ENCODE measurements at regions not wholly inside any gene's neighbourhood (a gene's known extent, or its start where the extent isn't known, plus 50 kb on each side); places are given as distances from the start of the nearest gene placed in this dataset.

DNA sequence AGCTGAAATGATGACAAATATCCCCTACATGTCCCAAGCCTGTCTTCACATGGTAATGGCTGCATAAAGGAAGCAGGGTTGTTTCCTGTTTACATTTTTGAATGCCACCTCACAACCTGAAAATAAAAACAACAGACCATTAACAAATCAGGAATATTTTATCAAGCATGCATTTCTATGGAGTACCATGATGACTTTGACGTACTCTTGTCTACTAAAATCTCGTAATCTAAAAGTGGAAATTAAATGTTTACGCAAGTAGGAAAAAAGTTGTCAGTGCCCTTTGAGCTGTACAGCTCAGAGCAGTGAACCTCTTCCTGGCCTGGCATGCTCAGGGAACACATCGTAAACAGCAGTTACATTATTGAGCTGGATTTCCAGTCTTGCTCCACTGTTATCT lies 194.1 kb downstream of the INHBA start:
- H3K27me3 ChIP-seq (ENCODE audit: control insufficient read depth, insufficient read depth, low read length): no peaks in the 10 kb centered on the region
- H3K9ac ChIP-seq (ENCODE audit: low read depth, low read length): no peak overlapping the region
- H3K4me1 ChIP-seq (ENCODE audit: control insufficient read depth, insufficient read depth, low read length): no peaks in the 10 kb centered on the region
- no peaks in the 10 kb centered on the region for H3K36me3 ChIP-seq (ENCODE audit: control insufficient read depth, insufficient read depth, low read length)
- H3K4me3 ChIP-seq (ENCODE audit: low read depth, low read length): no peak overlapping the region
- no peaks in the 10 kb centered on the region for H3K9me3 ChIP-seq (ENCODE audit: control insufficient read depth, insufficient read depth, low read length)

GRCh38 chr7:41507686-41508268 lies 195.1 kb downstream of the INHBA start:
- Histone ChIP-seq H3K4me3 (ENCODE audit: low read depth, low read length) (no peak overlapping the region), H3K36me3 (ENCODE audit: control insufficient read depth, insufficient read depth, low read length) (no peaks in the 10 kb centered on the region), H3K4me1 (ENCODE audit: control insufficient read depth, insufficient read depth, low read length) (no peaks in the 10 kb centered on the region), H3K9me3 (ENCODE audit: control insufficient read depth, insufficient read depth, low read length) (no peaks in the 10 kb centered on the region), H3K27me3 (ENCODE audit: control insufficient read depth, insufficient read depth, low read length) (no peaks in the 10 kb centered on the region), H3K9ac (ENCODE audit: low read depth, low read length) (no peak overlapping the region)

GRCh38 chr7:41504214-41504980 lies 198.5 kb downstream of the INHBA start:
- no peaks in the 10 kb centered on the region for H3K9me3 ChIP-seq (ENCODE audit: control insufficient read depth, insufficient read depth, low read length)
- no peak overlapping the region for H3K4me3 ChIP-seq (ENCODE audit: low read depth, low read length)
- no peak overlapping the region for H3K9ac ChIP-seq (ENCODE audit: low read depth, low read length)
- no peaks in the 10 kb centered on the region for H3K36me3 ChIP-seq (ENCODE audit: control insufficient read depth, insufficient read depth, low read length)
- no peaks in the 10 kb centered on the region for H3K27me3 ChIP-seq (ENCODE audit: control insufficient read depth, insufficient read depth, low read length)
- no peaks in the 10 kb centered on the region for H3K4me1 ChIP-seq (ENCODE audit: control insufficient read depth, insufficient read depth, low read length)

DNA sequence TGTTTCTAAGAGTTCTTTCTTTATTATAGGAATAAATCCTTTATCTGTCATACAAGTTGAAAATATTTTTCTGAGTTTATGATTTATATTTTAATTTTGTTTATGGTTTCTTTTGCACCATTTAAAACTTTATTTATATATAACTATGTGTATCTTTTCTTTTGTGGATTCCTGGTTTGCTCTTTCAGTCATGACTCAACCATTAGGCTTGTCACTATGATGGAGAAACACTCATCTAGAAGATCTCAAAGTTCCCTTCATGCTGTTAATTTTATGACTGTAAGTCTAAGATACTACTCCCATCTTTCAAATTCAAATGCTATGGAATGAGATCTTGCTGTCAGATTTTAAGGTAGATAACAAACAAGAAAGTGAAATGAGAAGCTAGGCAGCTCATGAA lies 199.5 kb downstream of the INHBA start:
- H3K9ac ChIP-seq (ENCODE audit: low read depth, low read length): no peak overlapping the region
- H3K36me3 ChIP-seq (ENCODE audit: control insufficient read depth, insufficient read depth, low read length): no peaks in the 10 kb centered on the region

GRCh38 chr7:41501466-41501865 lies 201.4 kb downstream of the INHBA start:
- H3K4me1 ChIP-seq (ENCODE audit: control insufficient read depth, insufficient read depth, low read length): no peaks in the 10 kb centered on the region
- no peaks in the 10 kb centered on the region for H3K36me3 ChIP-seq (ENCODE audit: control insufficient read depth, insufficient read depth, low read length)
- no peaks in the 10 kb centered on the region for H3K27me3 ChIP-seq (ENCODE audit: control insufficient read depth, insufficient read depth, low read length)
- no peak overlapping the region for H3K4me3 ChIP-seq (ENCODE audit: low read depth, low read length)
- no peak overlapping the region for H3K9ac ChIP-seq (ENCODE audit: low read depth, low read length)
- H3K9me3 ChIP-seq (ENCODE audit: control insufficient read depth, insufficient read depth, low read length): no peaks in the 10 kb centered on the region

More for the DNA sequence above, 199.5 kb downstream of the INHBA start:
- Histone ChIP-seq H3K4me1 (ENCODE audit: control insufficient read depth, insufficient read depth, low read length) (no peaks in the 10 kb centered on the region), H3K4me3 (ENCODE audit: low read depth, low read length) (no peak overlapping the region), H3K9me3 (ENCODE audit: control insufficient read depth, insufficient read depth, low read length) (no peaks in the 10 kb centered on the region), H3K27me3 (ENCODE audit: control insufficient read depth, insufficient read depth, low read length) (no peaks in the 10 kb centered on the region)

GRCh38 chr7:41501006-41501405 lies 201.9 kb downstream of the INHBA start:
- Histone ChIP-seq H3K9me3 (ENCODE audit: control insufficient read depth, insufficient read depth, low read length) (no peaks in the 10 kb centered on the region), H3K36me3 (ENCODE audit: control insufficient read depth, insufficient read depth, low read length) (no peaks in the 10 kb centered on the region), H3K4me1 (ENCODE audit: control insufficient read depth, insufficient read depth, low read length) (no peaks in the 10 kb centered on the region), H3K27me3 (ENCODE audit: control insufficient read depth, insufficient read depth, low read length) (no peaks in the 10 kb centered on the region), H3K4me3 (ENCODE audit: low read depth, low read length) (no peak overlapping the region), H3K9ac (ENCODE audit: low read depth, low read length) (no peak overlapping the region)

DNA sequence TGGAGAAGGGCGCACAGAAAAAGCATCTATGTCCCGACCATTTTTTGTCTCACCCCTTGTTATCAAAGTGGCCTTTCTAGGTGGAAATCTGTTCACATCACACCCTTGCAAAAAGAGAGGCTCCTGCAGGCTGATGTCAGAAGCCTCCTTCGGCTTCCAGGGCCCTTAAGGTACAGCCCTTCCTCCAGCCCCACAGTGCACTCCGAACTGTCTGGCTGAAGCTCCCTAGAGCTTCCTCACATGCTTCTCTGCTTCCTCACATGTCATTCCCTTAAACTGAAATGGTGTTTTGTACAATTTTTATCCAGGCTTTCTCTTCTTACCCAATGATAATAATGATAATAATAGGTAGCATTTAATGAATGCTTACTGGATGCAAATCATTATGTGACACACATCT lies 210.3 kb downstream of the INHBA start:
- Histone ChIP-seq H3K4me1 (ENCODE audit: control insufficient read depth, insufficient read depth, low read length) (no peaks in the 10 kb centered on the region), H3K9me3 (ENCODE audit: control insufficient read depth, insufficient read depth, low read length) (no peaks in the 10 kb centered on the region), H3K9ac (ENCODE audit: low read depth, low read length) (no peak overlapping the region), H3K4me3 (ENCODE audit: low read depth, low read length) (no peak overlapping the region), H3K27me3 (ENCODE audit: control insufficient read depth, insufficient read depth, low read length) (peaks cover 2% of the 10 kb centered on the region), H3K36me3 (ENCODE audit: control insufficient read depth, insufficient read depth, low read length) (no peaks in the 10 kb centered on the region)

DNA sequence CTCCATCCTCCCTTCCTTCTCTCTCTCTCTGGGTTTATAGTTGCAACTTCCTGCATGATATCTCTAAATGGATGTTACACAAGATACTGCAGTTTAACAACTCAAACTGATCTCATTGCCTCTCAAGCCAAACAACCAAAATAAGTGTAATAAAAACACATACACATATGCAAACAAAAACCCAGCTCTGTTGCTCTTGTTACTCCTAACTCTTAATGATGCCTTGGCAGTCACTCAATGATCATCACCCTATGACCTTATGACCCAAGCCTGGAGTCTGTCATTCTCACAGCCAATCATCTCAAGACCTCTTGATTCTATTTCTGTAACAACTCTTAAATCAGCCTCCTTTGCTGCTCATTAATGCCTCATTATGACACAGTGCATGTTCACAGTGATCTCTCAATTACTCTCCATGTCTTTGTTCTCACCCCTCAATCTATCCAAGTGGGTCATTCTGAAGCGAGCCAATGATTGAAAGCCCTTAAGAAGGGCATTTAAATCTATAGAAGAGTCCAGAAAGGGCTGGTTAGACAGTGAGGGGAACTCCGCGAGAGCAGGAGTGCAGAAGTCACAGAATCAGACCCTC lies 210.9 kb downstream of the INHBA start:
- H3K36me3 ChIP-seq (ENCODE audit: control insufficient read depth, insufficient read depth, low read length): no peaks in the 10 kb centered on the region
- peaks cover 2% of the 10 kb centered on the region for H3K27me3 ChIP-seq (ENCODE audit: control insufficient read depth, insufficient read depth, low read length)
- H3K4me1 ChIP-seq (ENCODE audit: control insufficient read depth, insufficient read depth, low read length): no peaks in the 10 kb centered on the region
- no peaks in the 10 kb centered on the region for H3K9me3 ChIP-seq (ENCODE audit: control insufficient read depth, insufficient read depth, low read length)
- H3K4me3 ChIP-seq (ENCODE audit: low read depth, low read length): no peak overlapping the region
- no peak overlapping the region for H3K9ac ChIP-seq (ENCODE audit: low read depth, low read length)

- H3K27me3 ChIP-seq (ENCODE audit: control insufficient read depth, insufficient read depth, low read length): peaks cover 2% of the 10 kb centered on the region
- H3K36me3 ChIP-seq (ENCODE audit: control insufficient read depth, insufficient read depth, low read length): no peaks in the 10 kb centered on the region
- H3K4me3 ChIP-seq (ENCODE audit: low read depth, low read length): no peak overlapping the region
- H3K9me3 ChIP-seq (ENCODE audit: control insufficient read depth, insufficient read depth, low read length): no peaks in the 10 kb centered on the region
- no peak overlapping the region for H3K9ac ChIP-seq (ENCODE audit: low read depth, low read length)
- no peaks in the 10 kb centered on the region for H3K4me1 ChIP-seq (ENCODE audit: control insufficient read depth, insufficient read depth, low read length)
Measured at GRCh38 chr7:41491308-41491707, 211.6 kb downstream of the INHBA start.

- H3K27me3 ChIP-seq (ENCODE audit: control insufficient read depth, insufficient read depth, low read length): peaks cover 2% of the 10 kb centered on the region
- H3K9me3 ChIP-seq (ENCODE audit: control insufficient read depth, insufficient read depth, low read length): no peaks in the 10 kb centered on the region
Measured at GRCh38 chr7:41489885-41490284, 213.0 kb downstream of the INHBA start.

DNA sequence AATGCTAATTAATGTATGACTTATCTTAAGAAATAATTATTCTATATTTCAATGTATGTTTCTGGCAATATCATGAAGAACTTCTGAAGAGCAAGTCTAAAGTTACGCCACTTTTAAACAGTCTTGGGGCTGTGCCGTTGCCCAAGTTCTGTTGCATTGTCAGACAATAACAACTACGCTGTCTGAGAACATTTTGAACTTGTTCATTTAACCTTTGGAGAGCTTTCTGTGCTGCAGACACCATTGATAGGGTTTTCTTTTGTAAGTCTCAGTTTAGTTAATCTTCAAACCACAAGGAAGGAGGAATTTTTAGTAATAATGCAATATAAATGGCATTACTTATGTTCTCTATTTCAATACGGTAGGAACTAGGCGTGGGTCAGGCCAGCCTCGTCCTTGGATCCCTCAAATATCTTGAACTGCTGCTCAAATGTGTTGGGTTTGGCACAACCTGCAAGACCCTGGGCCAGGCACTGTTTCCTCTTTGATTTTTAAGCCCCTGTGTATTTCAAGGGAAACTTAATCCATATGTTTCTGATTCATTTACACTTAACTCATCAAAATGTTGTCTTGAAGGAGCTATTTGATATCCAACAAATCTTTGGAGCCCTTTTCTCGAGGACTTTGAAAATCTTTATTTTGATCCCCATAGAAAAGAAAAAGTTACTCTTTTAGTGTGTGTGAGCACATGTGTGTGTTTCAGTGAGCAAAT lies 215.5 kb downstream of the INHBA start:
- peaks cover 2% of the 10 kb centered on the region for H3K27me3 ChIP-seq (ENCODE audit: control insufficient read depth, insufficient read depth, low read length)
- H3K9ac ChIP-seq (ENCODE audit: low read depth, low read length): no peak overlapping the region
- no peak overlapping the region for H3K4me3 ChIP-seq (ENCODE audit: low read depth, low read length)
- no peaks in the 10 kb centered on the region for H3K4me1 ChIP-seq (ENCODE audit: control insufficient read depth, insufficient read depth, low read length)
- no peaks in the 10 kb centered on the region for H3K9me3 ChIP-seq (ENCODE audit: control insufficient read depth, insufficient read depth, low read length)
- no peaks in the 10 kb centered on the region for H3K36me3 ChIP-seq (ENCODE audit: control insufficient read depth, insufficient read depth, low read length)

More at GRCh38 chr7:41489885-41490284, 213.0 kb downstream of the INHBA start:
- no peaks in the 10 kb centered on the region for H3K4me1 ChIP-seq (ENCODE audit: control insufficient read depth, insufficient read depth, low read length)
- no peak overlapping the region for H3K9ac ChIP-seq (ENCODE audit: low read depth, low read length)
- no peak overlapping the region for H3K4me3 ChIP-seq (ENCODE audit: low read depth, low read length)
- no peaks in the 10 kb centered on the region for H3K36me3 ChIP-seq (ENCODE audit: control insufficient read depth, insufficient read depth, low read length)
